ENCODE measurements at regions not wholly inside any gene's neighbourhood (a gene's known extent, or its start where the extent isn't known, plus 50 kb on each side); places are given as distances from the start of the nearest gene placed in this dataset.
"Not testable (repeated sequence)": the region's sequence is repeated elsewhere in the genome, so short reads cannot be mapped to it uniquely, and the experiment has no call there.

- no peak for DNase-seq (ENCODE audit: extremely low read depth, low read depth)
- no peak for TF ChIP-seq CTCF (IDR thresholded peaks at IDR 0.05; ENCODE audit: low read depth, low read length)
These were observed 267.9 kb upstream of the TCERG1L start for GRCh38 chr10:131579251-131580071.

- TF ChIP-seq CTCF (IDR thresholded peaks at IDR 0.05; ENCODE audit: low read depth, low read length), result no peak
- DNase-seq (ENCODE audit: extremely low read depth, low read depth), result no peak
These were observed 268.6 kb upstream of the TCERG1L start for GRCh38 chr10:131580076-131580652.

- no peak for TF ChIP-seq CTCF (IDR thresholded peaks at IDR 0.05; ENCODE audit: low read depth, low read length)
- no peak for DNase-seq (ENCODE audit: extremely low read depth, low read depth)
These were observed 269.2 kb upstream of the TCERG1L start for GRCh38 chr10:131580674-131581073.

GRCh38 chr10:131581547-131581946, 270.0 kb upstream of the TCERG1L start:
- not testable (repeated sequence) for DNase-seq (ENCODE audit: extremely low read depth, low read depth)

GRCh38 chr10:131584287-131584686, 272.8 kb upstream of the TCERG1L start:
- no peak for DNase-seq (ENCODE audit: extremely low read depth, low read depth)
- TF ChIP-seq CTCF (IDR thresholded peaks at IDR 0.05; ENCODE audit: low read depth, low read length), result no peak

- no peak for DNase-seq (ENCODE audit: extremely low read depth, low read depth)
- no peak for TF ChIP-seq CTCF (IDR thresholded peaks at IDR 0.05; ENCODE audit: low read depth, low read length)
These were observed 274.2 kb upstream of the TCERG1L start for GRCh38 chr10:131585761-131586160.

- TF ChIP-seq CTCF (IDR thresholded peaks at IDR 0.05; ENCODE audit: low read depth, low read length), result no peak
- no peak for DNase-seq (ENCODE audit: extremely low read depth, low read depth)
These were observed 275.4 kb upstream of the TCERG1L start for GRCh38 chr10:131586958-131587357.
